GM21381 (cell line): ENCODE measurements at regions not wholly inside any gene's neighbourhood (a gene's known extent, or its start where the extent isn't known, plus 50 kb on each side); places are given as distances from the start of the nearest gene placed in this dataset.
"Not testable (repeated sequence)": the region's sequence is repeated elsewhere in the genome, so short reads cannot be mapped to it uniquely, and the experiment has no call there.

Source experiments
- ATAC-seq: cut with Tn5 transposase; IDR thresholded peaks from one replicate; pipeline ENCODE4 v1.9.1; 2021; ENCODE audit warnings: mild to moderate bottlenecking, moderate library complexity; ENCODE audit not compliant: unreplicated experiment

- no peak for ATAC-seq
Observed at GRCh38 chr3:193922034-193922774, 213.7 kb upstream of the HES1 start.

GRCh38 chr3:193923958-193924357, 212.0 kb upstream of the HES1 start:
- not testable (repeated sequence) for ATAC-seq

GRCh38 chr3:193926071-193926470, 209.9 kb upstream of the HES1 start:
- not testable (repeated sequence) for ATAC-seq

- not testable (repeated sequence) for ATAC-seq
Observed at GRCh38 chr3:193927413-193928206, 208.3 kb upstream of the HES1 start.

GRCh38 chr3:193928354-193929209, 207.4 kb upstream of the HES1 start:
- ATAC-seq = no peak

GRCh38 chr3:193929373-193929772, 206.6 kb upstream of the HES1 start:
- ATAC-seq = no peak

GRCh38 chr3:193929921-193930646, 205.9 kb upstream of the HES1 start:
- ATAC-seq = no peak

- ATAC-seq = no peak
Observed at GRCh38 chr3:193932136-193932535, 203.8 kb upstream of the HES1 start.

GRCh38 chr3:193932576-193932975, 203.4 kb upstream of the HES1 start:
- no peak for ATAC-seq

GRCh38 chr3:193933451-193933850, 202.5 kb upstream of the HES1 start:
- no peak for ATAC-seq

- no peak for ATAC-seq
Observed at GRCh38 chr3:193935916-193936315, 200.0 kb upstream of the HES1 start.

- no peak for ATAC-seq
Observed at GRCh38 chr3:193938613-193939012, 197.3 kb upstream of the HES1 start.

GRCh38 chr3:193939527-193939926, 196.4 kb upstream of the HES1 start:
- no peak for ATAC-seq

GRCh38 chr3:193940526-193940925, 195.4 kb upstream of the HES1 start:
- no peak for ATAC-seq

- ATAC-seq = no peak
Observed at GRCh38 chr3:193941486-193941885, 194.5 kb upstream of the HES1 start.

- no peak for ATAC-seq
Observed at GRCh38 chr3:193942516-193943055, 193.4 kb upstream of the HES1 start.

GRCh38 chr3:193943200-193943599, 192.7 kb upstream of the HES1 start:
- no peak for ATAC-seq

- ATAC-seq = no peak
Observed at GRCh38 chr3:193943851-193944517, 192.0 kb upstream of the HES1 start.

GRCh38 chr3:193944518-193944884, 191.4 kb upstream of the HES1 start:
- ATAC-seq = no peak

GRCh38 chr3:193945143-193945542, 190.8 kb upstream of the HES1 start:
- no peak for ATAC-seq
